ENCODE measurements at regions not wholly inside any gene's neighbourhood (a gene's known extent, or its start where the extent isn't known, plus 50 kb on each side); places are given as distances from the start of the nearest gene placed in this dataset.

DNA sequence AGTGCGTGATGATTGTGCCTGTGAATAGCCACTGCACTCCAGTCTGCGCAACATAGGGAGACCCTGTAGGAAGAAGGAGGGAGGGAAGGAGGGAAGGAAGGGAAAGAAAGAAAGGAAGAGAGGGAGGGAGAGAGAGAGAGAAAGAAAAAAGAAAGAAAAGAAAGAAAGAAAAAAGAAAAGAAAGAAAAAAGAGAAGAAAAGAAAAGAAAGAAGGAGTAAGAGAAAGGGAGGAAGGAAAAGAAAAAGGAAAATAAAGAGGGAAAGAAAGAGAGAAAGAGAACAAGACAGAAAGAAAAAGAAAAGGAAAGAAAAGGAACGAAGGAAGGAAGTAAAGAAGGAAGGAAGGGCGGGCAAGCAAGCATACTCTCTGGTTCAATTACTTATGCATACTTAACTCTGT, 112.9 kb upstream of the ANK3 start:
- TF ChIP-seq, protein P1, sequence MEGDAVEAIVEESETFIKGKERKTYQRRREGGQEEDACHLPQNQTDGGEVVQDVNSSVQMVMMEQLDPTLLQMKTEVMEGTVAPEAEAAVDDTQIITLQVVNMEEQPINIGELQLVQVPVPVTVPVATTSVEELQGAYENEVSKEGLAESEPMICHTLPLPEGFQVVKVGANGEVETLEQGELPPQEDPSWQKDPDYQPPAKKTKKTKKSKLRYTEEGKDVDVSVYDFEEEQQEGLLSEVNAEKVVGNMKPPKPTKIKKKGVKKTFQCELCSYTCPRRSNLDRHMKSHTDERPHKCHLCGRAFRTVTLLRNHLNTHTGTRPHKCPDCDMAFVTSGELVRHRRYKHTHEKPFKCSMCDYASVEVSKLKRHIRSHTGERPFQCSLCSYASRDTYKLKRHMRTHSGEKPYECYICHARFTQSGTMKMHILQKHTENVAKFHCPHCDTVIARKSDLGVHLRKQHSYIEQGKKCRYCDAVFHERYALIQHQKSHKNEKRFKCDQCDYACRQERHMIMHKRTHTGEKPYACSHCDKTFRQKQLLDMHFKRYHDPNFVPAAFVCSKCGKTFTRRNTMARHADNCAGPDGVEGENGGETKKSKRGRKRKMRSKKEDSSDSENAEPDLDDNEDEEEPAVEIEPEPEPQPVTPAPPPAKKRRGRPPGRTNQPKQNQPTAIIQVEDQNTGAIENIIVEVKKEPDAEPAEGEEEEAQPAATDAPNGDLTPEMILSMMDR (IDR thresholded peaks at IDR 0.05; ENCODE audit: control insufficient read depth, extremely low read depth, insufficient read depth) = no peak
- H3K4me3 ChIP-seq (ENCODE audit: low read depth, low read length) = no peak overlapping the region

DNA sequence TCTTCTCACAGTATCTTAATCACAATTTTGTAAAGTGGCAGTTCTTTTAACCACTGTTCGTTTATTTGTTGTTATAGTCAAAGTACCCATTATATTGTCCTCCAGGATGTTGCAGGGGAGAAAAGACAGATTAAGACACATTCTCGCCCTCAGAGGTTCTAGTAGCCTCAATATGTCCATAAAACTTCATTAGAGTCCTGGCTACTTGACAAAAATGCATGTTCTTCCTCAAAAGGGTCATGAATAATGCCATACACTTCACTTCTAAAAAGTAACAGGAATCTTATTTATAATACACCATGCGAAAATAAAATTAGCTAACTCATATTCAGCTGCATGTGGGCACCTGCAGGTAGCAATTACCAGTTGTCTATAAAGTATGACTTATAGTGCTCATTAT, 109.3 kb upstream of the ANK3 start:
- TF ChIP-seq, protein P1 (IDR thresholded peaks at IDR 0.05; ENCODE audit: control insufficient read depth, extremely low read depth, insufficient read depth) = no peak
- DNase-seq (ENCODE audit: low read depth) = no peak
- H3K4me3 ChIP-seq (ENCODE audit: low read depth, low read length) = no peak overlapping the region

More for the DNA sequence above, 112.9 kb upstream of the ANK3 start:
- DNase-seq (ENCODE audit: low read depth) = no peak

DNA sequence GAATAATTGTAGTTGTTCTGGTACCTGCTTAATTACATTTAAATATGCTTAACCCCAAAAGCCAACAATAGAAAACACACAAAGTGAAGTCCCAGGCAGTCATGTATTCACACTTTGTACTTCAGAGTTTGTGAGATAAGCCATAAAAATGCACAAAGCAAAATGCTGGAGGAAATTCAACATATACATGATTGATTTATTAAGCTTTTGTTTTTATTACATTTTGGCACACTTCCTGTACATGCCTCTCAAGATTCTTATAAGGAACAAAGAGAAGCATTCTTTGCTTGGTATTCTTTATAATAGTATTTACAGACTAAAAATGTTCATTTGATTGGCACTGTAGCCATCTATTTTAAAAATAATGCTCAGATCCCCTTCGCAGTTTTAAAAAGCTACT, 107.7 kb upstream of the ANK3 start:
- TF ChIP-seq, protein P1 (IDR thresholded peaks at IDR 0.05; ENCODE audit: control insufficient read depth, extremely low read depth, insufficient read depth) = no peak
- H3K4me3 ChIP-seq (ENCODE audit: low read depth, low read length) = peak overlapping the region; percentile 16; the same call in 1 of the 2 replicates
- peak; percentile 93 for DNase-seq (ENCODE audit: low read depth)

DNA sequence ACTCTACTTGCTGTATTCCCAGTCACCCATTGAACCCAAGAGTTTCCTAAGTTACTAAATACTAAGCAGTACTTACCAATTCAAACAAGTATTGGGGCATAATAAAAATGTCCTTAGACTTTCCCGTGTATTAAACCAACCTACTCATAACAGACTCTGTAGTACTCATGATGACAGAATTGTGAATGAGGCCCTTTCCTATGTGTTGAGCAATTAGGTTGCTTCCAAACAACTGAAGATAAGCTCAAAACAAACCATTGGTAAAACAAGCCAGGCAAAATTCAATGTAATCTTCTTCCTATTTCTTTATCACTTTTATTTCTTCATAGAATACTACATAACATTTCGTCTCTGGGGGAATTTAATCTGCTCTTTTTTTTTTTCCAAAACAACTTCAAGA, 106.5 kb upstream of the ANK3 start:
- no peak for DNase-seq (ENCODE audit: low read depth)
- TF ChIP-seq, protein P1 (IDR thresholded peaks at IDR 0.05; ENCODE audit: control insufficient read depth, extremely low read depth, insufficient read depth) = no peak
- H3K4me3 ChIP-seq (ENCODE audit: low read depth, low read length) = no peak overlapping the region

DNA sequence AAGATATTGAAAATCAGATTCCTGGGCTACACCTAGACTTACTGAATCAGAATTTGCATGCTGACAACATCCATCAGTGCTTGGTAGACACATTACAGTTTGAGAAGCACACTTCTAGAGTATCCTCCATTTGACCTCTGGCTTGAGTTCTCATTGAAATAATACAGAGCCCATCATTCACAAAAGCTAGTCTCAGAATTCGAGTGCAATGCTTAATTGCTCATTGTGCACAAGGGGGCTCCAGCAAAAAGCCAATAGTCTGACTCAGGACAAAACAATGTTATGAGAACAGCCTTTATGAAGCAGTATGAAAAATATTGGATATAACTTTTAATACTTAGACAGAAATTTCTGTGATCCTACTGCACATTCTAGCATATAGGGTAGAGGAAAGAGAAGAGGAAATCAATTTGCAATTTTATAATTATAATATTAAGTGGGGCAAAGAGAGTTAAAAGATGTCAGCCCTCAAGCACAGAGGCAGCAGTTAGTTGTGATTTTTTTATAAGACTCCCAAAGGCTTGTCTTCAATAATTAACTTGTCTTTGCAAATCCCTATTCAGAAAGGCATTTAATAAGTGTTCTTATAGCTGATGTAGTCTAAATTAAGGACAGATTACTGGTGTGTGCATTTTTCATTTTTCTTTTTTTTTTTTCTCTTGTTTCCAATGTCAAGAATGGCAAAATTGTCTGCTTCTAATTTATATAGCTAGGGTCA, 105.8 kb upstream of the ANK3 start:
- DNase-seq (ENCODE audit: low read depth) = no peak
- TF ChIP-seq, protein P1 (IDR thresholded peaks at IDR 0.05; ENCODE audit: control insufficient read depth, extremely low read depth, insufficient read depth) = no peak
- H3K4me3 ChIP-seq (ENCODE audit: low read depth, low read length) = no peak overlapping the region

DNA sequence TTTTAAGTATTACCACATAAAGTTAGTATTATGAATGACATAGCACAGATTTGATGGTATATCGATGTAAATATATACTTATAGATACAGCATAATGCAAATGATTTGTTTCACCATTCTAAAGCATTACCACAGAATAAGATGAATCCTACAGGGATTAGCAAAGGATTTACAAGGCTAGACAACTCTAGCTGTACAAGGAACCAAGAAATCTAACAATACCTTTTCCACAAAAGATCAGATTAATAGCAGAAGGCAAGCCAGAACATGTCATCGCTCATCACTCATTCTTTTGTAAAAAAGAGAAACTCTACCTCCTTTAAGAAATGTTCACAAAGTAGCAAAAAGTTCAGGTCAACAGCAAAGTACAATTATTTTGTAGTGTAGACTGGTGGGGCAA, 105.1 kb upstream of the ANK3 start:
- TF ChIP-seq, protein P1 (IDR thresholded peaks at IDR 0.05; ENCODE audit: control insufficient read depth, extremely low read depth, insufficient read depth) = no peak
- no peak for DNase-seq (ENCODE audit: low read depth)
- no peak overlapping the region for H3K4me3 ChIP-seq (ENCODE audit: low read depth, low read length)

DNA sequence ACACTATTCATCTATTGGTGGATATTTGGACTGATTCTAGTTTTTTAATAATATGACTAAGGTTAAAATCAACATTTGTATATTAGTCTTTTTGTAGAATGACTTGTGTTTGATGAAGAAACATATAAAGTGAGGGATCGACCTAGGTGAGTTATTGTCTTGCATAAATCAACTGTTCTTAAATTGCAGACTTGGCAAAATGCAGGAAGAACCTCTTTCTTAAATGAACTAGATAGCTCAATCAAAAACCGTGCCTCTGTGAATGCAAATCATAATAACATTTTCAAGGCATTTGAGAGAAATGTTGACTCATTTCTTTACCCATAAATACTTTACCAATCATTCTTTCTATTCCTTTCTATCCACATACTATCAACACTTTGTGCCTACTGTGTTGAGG, 101.5 kb upstream of the ANK3 start:
- TF ChIP-seq, protein P1 (IDR thresholded peaks at IDR 0.05; ENCODE audit: control insufficient read depth, extremely low read depth, insufficient read depth) = no peak
- H3K4me3 ChIP-seq (ENCODE audit: low read depth, low read length) = no peak overlapping the region
- no peak for DNase-seq (ENCODE audit: low read depth)

All from LNCaP clone FGC (cell line).